ENCODE measurements at regions not wholly inside any gene's neighbourhood (a gene's known extent, or its start where the extent isn't known, plus 50 kb on each side); places are given as distances from the start of the nearest gene placed in this dataset.

DNA sequence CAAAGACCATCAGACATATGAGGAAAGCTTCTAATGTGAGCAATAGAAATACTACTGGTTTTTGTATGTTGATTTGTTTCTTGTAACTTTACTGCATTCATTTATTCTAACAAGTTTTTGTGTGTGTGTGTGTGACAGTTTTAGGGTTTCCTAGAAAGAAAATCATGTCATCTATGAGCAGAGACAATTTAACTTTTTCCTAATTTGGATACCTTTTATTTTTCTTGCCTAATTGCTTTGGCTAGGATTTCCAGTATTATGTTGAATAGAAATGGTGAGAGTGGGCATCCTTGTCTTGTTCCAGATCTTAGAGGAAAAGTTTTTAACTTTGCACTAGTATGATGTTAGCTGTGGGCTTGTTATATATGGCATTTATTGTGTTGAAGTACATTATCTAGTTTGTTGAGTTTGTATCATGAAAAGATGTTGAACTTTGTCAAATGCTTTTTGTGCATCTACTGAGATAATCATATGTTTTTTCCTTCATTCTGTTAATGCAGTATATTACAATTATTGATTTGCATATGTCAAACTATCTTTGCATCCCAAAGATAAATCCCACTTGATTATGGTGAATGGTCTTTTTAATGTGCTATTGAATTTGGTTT, 117.3 kb upstream of the CDC42EP3 start:
- TF ChIP-seq TCF7L2 (IDR thresholded peaks at IDR 0.05; ENCODE audit: borderline replicate concordance, extremely low read depth, insufficient read depth, insufficient read length) = no peak
- TF ChIP-seq EZH2 (IDR thresholded peaks at IDR 0.05) = no peak
- no peak for TF ChIP-seq POLR2A (IDR thresholded peaks at IDR 0.05; ENCODE audit: borderline replicate concordance, extremely low read depth, insufficient read depth, insufficient read length)
- TF ChIP-seq, protein P1, sequence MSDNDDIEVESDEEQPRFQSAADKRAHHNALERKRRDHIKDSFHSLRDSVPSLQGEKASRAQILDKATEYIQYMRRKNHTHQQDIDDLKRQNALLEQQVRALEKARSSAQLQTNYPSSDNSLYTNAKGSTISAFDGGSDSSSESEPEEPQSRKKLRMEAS (IDR thresholded peaks at IDR 0.05) = no peak

Measured in HCT116 (cell line).